GM19023 (cell line): ENCODE measurements at regions not wholly inside any gene's neighbourhood (a gene's known extent, or its start where the extent isn't known, plus 50 kb on each side); places are given as distances from the start of the nearest gene placed in this dataset.

Experiments used
- ATAC-seq: cut with Tn5 transposase; IDR thresholded peaks from one replicate; pipeline ENCODE4 v1.9.1; 2021; ENCODE audit warnings: mild to moderate bottlenecking, moderate library complexity; ENCODE audit not compliant: unreplicated experiment

GRCh38 chr12:28601570-28602058 lies 411.4 kb downstream of the CCDC91 start:
- ATAC-seq: no peak

GRCh38 chr12:28602786-28603185 lies 412.5 kb downstream of the CCDC91 start:
- ATAC-seq: no peak

- ATAC-seq: no peak
Observed at GRCh38 chr12:28603239-28603638, 413.0 kb downstream of the CCDC91 start.

- ATAC-seq: no peak
Observed at GRCh38 chr12:28603801-28604200, 413.5 kb downstream of the CCDC91 start.

GRCh38 chr12:28604240-28604639 lies 414.0 kb downstream of the CCDC91 start:
- ATAC-seq: no peak

GRCh38 chr12:28606967-28607557 lies 416.8 kb downstream of the CCDC91 start:
- no peak for ATAC-seq

GRCh38 chr12:28610401-28611114 lies 420.3 kb downstream of the CCDC91 start:
- ATAC-seq: no peak

GRCh38 chr12:28611115-28611435 lies 420.8 kb downstream of the CCDC91 start:
- no peak for ATAC-seq

GRCh38 chr12:28611449-28611848 lies 421.2 kb downstream of the CCDC91 start:
- ATAC-seq: no peak

- ATAC-seq: no peak
Observed at GRCh38 chr12:28618171-28618570, 427.9 kb downstream of the CCDC91 start.

- ATAC-seq: no peak
Observed at GRCh38 chr12:28618772-28619171, 428.5 kb downstream of the CCDC91 start.

- no peak for ATAC-seq
Observed at GRCh38 chr12:28620281-28620680, 430.0 kb downstream of the CCDC91 start.

GRCh38 chr12:28622406-28622805 lies 432.1 kb downstream of the CCDC91 start:
- ATAC-seq: no peak

- no peak for ATAC-seq
Observed at GRCh38 chr12:28626504-28626903, 436.2 kb downstream of the CCDC91 start.

- no peak for ATAC-seq
Observed at GRCh38 chr12:28629691-28630090, 439.4 kb downstream of the CCDC91 start.

GRCh38 chr12:28631831-28632230 lies 441.6 kb downstream of the CCDC91 start:
- no peak for ATAC-seq

GRCh38 chr12:28640519-28640918 lies 450.3 kb downstream of the CCDC91 start:
- ATAC-seq: no peak

GRCh38 chr12:28645436-28645835 lies 455.2 kb downstream of the CCDC91 start:
- no peak for ATAC-seq

- ATAC-seq: no peak
Observed at GRCh38 chr12:28645891-28646290, 455.6 kb downstream of the CCDC91 start.

GRCh38 chr12:28650906-28651305 lies 460.6 kb downstream of the CCDC91 start:
- ATAC-seq: no peak

- no peak for ATAC-seq
Observed at GRCh38 chr12:28652239-28652638, 462.0 kb downstream of the CCDC91 start.

- ATAC-seq: no peak
Observed at GRCh38 chr12:28681980-28682379, 467.1 kb upstream of the FAR2 start.

GRCh38 chr12:28683366-28683765 lies 465.7 kb upstream of the FAR2 start:
- no peak for ATAC-seq
